Transverse colon (tissue), 4 donors: ENCODE measurements at regions not wholly inside any gene's neighbourhood (a gene's known extent, or its start where the extent isn't known, plus 50 kb on each side); places are given as distances from the start of the nearest gene placed in this dataset.

Experiments
- CTCF ChIP-seq, 5 experiments: fragments of 200-600 bp in 3 of 5; fragments of 450-650 bp in 2 of 5; sonication (generic) in 3 of 5; IDR thresholded peaks; 1 replicate in 2 of 5; 2 replicates in 3 of 5; pipeline ENCODE4 v1.5.1; 2016 to 2017; ENCODE audit warnings: antibody characterized with exemption in 5 of 5, inconsistent platforms in 3 of 5, mild to moderate bottlenecking in 2 of 5, moderate library complexity in 1 of 5
- EP300 ChIP-seq: sonication (generic); formaldehyde crosslinking; IDR thresholded peaks from one replicate; pipeline ENCODE4 v1.6.1; 2017; ENCODE audit warnings: antibody characterized with exemption, low read depth
- POLR2A ChIP-seq: fragments of 450-650 bp; IDR thresholded peaks from one replicate; pipeline ENCODE4 v1.6.1; 2016; ENCODE audit warnings: antibody characterized with exemption, mild to moderate bottlenecking, moderate library complexity
- POLR2AphosphoS5 ChIP-seq, 3 donors: sonication (generic); formaldehyde crosslinking; IDR thresholded peaks; one replicate each; pipeline ENCODE4 v1.6.1; 2016; ENCODE audit warnings: antibody characterized with exemption in 3 of 3

GRCh38 chr10:62561151-62561550 is 187.0 kb downstream of the ZNF365 start:
- TF ChIP-seq CTCF (IDR thresholded peaks at IDR 0.05) (no peak), EP300 (no peak), POLR2A (no peak), POLR2AphosphoS5 (IDR thresholded peaks at IDR 0.05) (no peak)
